Activated CD4-positive, alpha-beta T cell treated with anti-CD3 and anti-CD28 coated beads, Interleukin-2, amount 50 U/mL, for 16 hours (primary cell): ENCODE measurements at regions not wholly inside any gene's neighbourhood (a gene's known extent, or its start where the extent isn't known, plus 50 kb on each side); places are given as distances from the start of the nearest gene placed in this dataset.
"Not testable (repeated sequence)": the region's sequence is repeated elsewhere in the genome, so short reads cannot be mapped to it uniquely, and the experiment has no call there.

Source experiments
- DNase-seq: peaks from one replicate; pipeline ENCODE4 v3.0.0-alpha.2; 2020

DNA sequence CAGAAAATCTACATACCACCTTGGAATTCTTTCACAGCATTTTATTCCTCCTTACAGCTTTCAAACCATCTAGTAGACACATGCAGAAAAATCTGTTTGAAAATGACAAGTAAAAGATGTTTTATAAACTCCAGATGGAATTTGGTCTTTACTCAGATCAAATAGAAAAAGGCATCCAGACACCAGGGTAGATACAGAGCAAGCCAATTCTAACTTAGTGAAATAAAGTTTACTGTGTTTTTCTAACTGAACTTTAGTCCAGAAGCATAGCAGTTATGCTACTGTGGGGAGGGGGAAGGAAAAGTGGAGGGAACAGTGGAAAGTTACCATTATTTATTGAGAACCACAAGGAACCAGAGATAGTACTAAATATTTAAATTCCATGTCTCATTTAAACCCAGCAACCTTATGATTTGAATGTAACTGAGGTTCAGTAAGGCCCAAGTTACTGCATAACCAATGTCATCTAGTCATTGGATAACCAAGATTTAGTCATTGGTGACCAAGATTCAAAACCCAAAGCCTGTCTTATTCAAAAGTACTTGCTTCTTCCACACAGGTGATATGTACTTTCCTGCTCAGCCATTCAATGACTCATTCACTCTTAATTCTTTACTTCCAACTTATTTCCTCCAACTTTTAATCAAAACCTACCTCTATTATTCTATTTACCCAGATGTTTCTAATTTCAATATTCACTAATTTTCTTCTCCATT lies 57.7 kb downstream of the RAD51AP2 start:
- no peak for DNase-seq

DNA sequence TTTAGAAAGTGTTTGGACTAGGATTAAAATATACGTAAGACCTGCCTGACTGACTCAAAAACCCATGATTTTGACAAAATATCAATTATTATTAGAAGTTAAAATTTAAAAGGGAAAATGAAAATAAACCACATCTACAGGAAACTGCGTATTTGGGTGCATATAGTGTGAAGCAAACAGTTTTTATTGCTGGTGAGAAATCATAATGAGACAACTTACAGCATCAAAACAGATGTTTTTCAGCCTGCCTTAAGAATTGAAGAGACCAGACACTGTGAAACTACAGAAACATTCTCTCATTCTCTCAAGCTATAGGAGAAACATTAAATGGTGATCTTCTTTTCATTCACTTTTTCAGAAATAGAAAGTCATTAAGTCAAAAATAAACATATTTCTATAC lies 62.9 kb downstream of the RAD51AP2 start:
- no peak for DNase-seq

DNA sequence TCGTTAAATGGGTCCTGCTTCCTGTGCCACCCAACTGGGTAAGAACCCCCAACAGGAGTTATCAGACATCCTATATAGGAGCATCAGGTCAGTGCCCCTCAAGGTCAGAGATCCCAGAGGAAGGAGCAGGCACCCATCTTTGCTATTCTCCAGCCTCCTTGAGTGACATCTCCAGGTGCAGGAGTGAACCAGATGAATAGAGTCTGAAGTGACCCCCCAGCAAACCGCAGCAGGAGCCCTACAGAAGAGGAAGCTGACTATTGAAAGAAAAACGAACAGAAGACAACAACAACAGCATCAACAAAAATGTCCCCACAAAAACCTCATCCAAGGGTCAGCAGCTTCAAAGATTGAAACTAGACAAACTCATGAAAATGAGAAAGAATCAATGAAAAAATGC lies 72.0 kb downstream of the RAD51AP2 start:
- DNase-seq, result not testable (repeated sequence)

DNA sequence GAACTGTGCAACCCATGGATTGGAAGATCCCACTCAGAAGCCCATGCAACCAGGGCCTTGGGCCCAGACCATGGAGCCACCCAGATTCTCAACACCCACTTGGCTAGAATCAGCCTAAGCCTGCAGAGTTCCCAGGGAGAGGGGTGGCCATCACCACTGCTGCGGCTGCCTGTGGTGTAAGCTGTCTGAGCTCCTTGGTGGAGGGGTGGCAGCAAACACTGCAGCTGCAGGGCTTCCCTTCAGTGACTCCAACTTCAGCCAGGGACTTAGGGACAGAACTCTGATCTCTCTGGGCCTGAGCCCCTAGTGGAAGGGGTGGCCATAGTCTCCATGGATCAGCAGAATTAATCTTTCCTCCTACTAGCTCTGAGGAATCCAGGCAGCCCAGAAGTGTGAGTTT lies 72.5 kb downstream of the RAD51AP2 start:
- no peak for DNase-seq

DNA sequence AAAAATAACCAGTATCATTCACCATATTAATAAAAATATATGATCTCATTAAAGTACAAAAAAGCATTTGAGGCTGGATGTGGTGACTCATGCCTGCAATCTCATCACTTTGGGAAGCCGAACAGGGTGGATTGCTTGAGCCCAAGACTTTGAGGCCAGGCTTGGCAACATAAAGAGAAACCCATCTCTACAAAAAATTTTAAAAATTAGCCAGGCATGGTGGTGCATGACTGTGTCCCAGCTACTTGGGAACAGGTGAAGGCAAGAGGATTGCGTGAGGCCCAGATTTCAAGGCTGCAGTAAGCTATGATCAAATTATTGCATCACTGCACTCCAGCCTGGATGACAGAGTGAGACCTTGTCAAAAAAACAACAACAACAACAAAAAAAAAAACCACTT lies 75.9 kb downstream of the RAD51AP2 start:
- DNase-seq, result no peak

DNA sequence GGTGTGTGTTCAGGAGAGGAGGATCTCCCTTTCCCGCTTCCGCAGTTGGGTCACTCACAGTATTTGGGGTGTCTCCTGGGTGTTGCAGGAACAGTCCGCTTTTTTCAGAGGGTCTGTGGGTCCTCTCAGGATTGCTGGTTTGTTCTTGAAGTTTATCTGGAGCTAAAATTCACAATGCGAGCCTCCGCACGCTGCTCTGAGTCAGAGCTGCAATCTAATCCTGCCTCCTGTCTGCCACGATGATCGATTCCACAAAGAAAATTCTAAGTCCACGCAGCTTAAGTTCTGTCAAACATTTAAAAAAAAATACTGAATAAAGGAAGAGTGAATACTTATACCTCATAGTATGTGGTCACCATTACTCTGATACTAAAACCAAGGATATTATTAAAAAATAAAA lies 76.5 kb downstream of the RAD51AP2 start:
- no peak for DNase-seq

DNA sequence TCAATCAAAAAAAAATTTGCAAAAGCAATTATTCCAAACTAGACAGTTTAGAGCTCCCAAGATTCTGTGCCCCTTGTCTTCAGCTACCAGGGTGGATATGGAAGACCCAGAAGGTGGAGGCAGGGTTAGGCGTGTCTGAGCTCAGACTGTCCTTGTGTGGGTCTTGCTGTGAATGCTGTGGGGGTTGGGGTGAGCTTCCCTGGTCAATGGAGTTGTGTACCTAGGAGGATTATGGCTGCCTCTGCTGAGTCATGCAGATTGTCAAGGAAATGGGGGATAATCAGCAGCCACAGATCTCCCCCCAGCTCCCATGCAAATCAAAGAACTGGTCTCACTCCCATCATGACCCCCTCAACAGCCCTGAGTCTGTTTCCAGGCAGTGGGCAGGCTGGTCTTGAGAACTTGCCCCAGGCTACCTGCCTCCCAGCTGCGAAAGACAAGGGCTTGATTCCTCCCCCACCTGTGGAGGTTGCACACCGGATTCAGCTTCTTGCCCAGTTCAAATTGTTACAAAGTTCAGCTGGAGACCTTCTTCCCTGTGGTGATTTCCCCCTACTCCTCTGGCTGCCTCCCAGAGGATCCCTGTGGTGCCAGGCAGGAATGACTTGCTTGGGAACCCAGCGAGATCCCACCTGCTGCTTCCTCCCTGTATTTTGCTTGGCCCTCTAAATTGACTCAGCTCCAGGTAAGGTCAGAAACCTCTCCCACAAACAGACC lies 77.0 kb downstream of the RAD51AP2 start:
- DNase-seq, result no peak

GRCh38 chr2:17430326-17430725 lies 87.9 kb downstream of the RAD51AP2 start:
- no peak for DNase-seq

DNA sequence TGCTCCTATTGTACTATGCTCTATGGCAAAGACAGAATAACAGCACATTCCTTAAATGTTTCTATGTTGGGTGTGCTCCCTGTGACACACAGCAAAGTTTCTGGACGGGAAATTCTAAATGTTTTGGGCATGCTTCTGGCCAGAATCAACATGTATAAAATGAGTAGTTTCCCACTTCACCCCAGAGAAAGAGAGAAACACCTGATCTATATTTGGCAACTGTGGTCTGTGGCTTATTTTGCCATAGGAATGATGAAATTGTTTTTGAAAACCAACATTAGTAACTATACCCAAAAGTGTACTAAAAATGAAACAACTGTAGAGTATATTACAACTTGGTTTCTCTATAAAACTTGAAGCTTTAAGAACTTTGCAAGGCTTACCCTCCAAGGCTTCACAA lies 89.1 kb downstream of the RAD51AP2 start:
- DNase-seq, result no peak

DNA sequence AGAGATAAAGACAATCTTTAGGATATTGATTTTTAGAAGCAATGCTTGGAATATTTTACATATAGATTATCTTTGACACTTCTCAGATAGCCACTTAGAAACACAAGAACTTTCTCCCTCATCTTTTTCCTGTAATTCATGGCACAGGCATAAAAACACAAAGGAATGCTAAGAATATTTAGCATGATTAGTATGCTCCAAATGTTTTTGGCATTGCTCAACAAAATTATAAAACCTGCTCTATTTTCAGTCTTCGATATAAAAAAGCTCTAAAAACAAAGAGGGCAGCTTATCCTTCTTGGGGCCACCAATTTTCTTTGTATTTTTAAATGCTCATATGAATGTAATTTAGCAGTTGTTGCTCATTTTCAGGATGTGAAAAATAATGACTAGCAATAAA lies 90.8 kb downstream of the RAD51AP2 start:
- no peak for DNase-seq

GRCh38 chr2:17426743-17427142 lies 91.5 kb downstream of the RAD51AP2 start:
- DNase-seq, result no peak

DNA sequence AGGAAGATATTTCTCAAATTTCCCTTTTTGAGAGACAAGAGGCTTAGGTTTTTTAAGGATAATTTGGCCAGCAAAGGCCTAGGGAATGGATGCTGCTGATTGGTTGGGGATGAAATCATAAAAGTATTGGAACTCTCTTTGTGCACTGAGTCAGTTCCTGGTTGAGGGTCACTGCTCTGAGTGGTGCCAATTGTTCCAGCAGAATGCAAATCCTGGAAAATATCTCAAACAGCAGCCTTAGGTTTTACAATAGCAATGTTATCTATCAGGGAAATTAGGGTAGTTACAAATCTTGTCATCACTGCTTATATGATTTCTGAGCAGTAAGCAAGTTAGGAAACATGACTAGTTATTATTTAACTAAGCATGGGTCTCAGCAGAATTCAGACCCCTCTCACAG lies 96.2 kb downstream of the RAD51AP2 start:
- DNase-seq, result no peak

GRCh38 chr2:17416884-17417391 lies 101.3 kb downstream of the RAD51AP2 start:
- no peak for DNase-seq

GRCh38 chr2:17413036-17413435 lies 105.2 kb downstream of the RAD51AP2 start:
- DNase-seq, result no peak

DNA sequence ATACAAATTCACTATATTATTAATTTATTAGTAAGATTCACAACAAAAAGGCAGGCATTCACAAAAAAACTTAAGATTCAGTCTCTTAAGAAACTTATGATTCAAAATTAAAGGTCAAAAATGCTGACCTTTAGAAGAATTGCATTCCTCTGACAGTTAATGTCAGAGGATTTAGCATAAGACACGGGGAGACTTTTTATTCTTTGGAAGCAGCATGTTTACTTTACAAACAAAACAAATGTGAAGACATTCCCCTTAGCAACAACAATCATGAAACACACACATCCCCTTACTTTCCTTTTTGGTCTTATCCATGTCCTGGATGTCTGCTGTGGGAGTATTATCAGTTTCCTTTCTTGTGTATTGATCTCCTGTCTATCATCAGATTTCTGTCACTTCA lies 117.1 kb downstream of the RAD51AP2 start:
- no peak for DNase-seq

GRCh38 chr2:17398770-17399169 lies 119.5 kb downstream of the RAD51AP2 start:
- no peak for DNase-seq

- DNase-seq, result no peak
These were observed 129.4 kb downstream of the RAD51AP2 start for GRCh38 chr2:17388798-17389197.

DNA sequence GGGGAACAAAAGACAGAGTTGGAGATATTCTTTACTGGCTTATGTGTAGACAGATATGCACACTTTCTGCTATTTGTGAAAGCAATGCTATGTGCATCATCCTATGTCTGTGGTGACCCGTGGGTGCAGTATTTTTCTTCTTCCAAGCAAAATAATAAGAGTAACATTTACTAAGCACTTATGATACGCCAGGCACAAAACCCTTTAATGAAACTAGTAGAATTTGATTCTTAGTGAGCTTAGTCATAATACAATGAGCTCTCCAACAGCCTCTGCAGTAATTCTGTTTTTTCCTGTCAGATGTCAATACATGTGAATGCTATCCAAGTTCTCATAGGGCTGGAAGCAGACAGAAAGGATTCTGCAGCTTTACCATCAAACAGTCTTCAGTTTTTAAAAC lies 130.6 kb downstream of the RAD51AP2 start:
- no peak for DNase-seq

- no peak for DNase-seq
These were observed 131.5 kb downstream of the RAD51AP2 start for GRCh38 chr2:17386771-17387170.

DNA sequence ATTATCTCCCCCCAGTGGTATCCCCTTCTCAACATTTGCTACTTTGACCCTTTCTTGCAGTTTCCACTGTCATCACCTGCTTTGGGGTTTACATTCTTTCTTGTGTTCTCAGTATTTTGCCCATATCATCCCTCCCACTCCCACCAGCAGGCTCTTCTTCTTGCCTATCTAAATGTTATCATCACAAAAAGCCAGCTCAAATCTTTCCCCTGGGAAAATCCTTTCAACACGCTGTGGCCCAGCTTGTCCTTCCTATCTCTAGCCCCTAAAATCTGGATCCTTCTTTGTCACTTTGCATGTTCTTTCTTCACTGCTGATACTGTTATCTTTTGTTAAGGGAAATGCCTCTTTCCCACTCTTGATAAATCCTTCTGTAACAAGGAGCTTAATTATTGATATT lies 138.2 kb downstream of the RAD51AP2 start:
- DNase-seq, result no peak

DNA sequence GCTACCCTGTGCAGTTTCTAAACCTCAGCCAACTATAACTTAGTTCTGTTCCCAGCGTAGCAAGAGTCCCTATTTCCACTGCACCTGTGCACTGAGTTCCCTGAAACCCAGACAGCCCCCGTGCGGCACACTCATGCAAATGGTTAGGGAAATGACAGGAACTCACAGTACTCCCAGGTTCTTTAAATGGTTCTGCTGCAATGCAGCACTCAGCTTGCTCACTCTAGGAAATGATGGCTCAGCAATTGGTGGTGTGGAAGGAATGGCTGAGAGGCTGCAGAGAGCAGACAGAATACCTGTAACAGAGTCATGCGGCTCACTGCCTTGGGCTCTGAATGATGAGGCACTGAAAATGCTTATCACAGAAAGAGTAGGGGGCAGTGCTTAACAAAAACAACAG lies 143.0 kb downstream of the RAD51AP2 start:
- DNase-seq, result no peak

DNA sequence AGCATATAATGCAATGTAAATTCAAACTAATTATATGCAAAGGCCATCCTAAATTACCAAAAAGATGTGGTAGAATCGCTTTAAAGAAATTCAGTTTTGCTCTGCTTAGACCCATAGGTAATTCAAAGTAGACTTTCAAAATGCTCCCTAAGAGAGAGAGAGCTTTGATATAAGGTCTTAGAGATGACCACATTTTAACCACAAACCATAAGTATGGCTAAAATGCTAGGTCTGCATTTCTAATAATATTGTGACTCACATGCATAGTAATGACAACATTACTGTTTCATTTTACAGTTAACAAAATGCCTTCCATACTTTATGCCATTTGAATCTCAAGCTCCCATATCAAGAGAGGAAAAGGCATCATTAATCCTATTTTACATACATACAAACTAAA lies 144.5 kb downstream of the RAD51AP2 start:
- DNase-seq, result no peak

DNA sequence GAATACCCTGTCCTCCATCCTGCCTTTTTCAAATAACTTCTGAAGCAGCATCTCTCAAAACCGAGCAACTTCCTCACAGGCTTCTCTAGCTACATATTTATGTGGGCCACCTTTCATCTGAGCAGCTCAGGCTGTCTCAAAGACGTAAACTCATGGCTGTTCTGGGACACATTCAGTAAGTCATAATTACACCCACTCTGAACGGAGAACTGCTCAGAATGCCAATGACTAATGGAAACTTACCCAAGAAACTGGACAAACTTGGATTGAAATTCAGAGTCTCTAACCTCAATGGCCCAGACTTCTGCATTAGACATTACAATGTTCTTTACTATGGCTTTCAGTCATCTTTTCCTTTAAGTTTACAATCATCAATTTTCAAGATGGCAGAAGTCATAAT lies 145.2 kb downstream of the RAD51AP2 start:
- DNase-seq, result no peak

DNA sequence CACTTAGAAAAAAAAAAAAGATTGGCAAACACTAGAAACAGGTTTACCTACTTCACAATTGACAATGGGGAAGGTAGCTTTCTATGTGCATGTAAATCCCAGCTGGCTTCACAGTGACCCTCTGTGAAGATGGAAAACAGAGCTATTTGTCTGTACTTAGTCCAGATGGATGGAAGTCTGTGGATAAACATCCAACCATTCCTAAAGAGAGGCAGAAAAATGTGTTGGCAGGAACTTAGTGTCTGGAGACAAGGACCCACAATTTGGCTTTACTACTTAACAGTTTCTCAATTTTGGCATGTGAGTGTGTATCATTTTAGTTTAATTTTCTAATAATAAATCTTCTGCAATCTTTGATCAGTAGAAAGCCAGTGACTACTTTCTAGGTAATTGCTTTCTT lies 154.4 kb downstream of the RAD51AP2 start:
- no peak for DNase-seq

- DNase-seq, result no peak
These were observed 155.3 kb downstream of the RAD51AP2 start for GRCh38 chr2:17362956-17363355.
